Right atrium auricular region (tissue), 2 donors: ENCODE measurements at regions not wholly inside any gene's neighbourhood (a gene's known extent, or its start where the extent isn't known, plus 50 kb on each side); places are given as distances from the start of the nearest gene placed in this dataset.

Experiments
- DNase-seq: peaks from one replicate; pipeline ENCODE4 v3.0.0-alpha.2; 2019; ENCODE audit warnings: low spot score
- H3K27ac ChIP-seq, 2 donors: fragments of 200-600 bp; sonication (generic); 1 replicate in 1 of 2; 2 replicates in 1 of 2; pipeline ENCODE4 v1.5.1; 2016 to 2019
- H3K27me3 ChIP-seq, 2 donors: fragments of 200-600 bp; sonication (generic); one replicate each; pipeline versions ENCODE4 v1.5.1 to v1.6.0; 2017 to 2019
- H3K36me3 ChIP-seq: fragments of 200-600 bp; sonication (generic); one replicate; pipeline ENCODE4 v1.5.1; 2016
- H3K4me1 ChIP-seq, 2 donors: fragments of 200-600 bp; sonication (generic); one replicate each; pipeline versions ENCODE4 v1.5.1 to v1.6.0; 2017 to 2019
- H3K4me3 ChIP-seq, 2 donors: fragments of 200-600 bp; sonication (generic); 1 replicate in 1 of 2; 2 replicates in 1 of 2; pipeline ENCODE4 v1.5.1; 2017 to 2019; ENCODE audit warnings: mild to moderate bottlenecking in 1 of 2, moderate library complexity in 1 of 2
- H3K9me3 ChIP-seq, 2 donors: fragments of 200-600 bp; sonication (generic); one replicate each; pipeline ENCODE4 v1.5.1; 2019
- TF ChIP-seq, protein P1 (sequence below), 2 donors: fragments of 200-600 bp; sonication (generic); IDR thresholded peaks; one replicate each; pipeline ENCODE4 v1.5.1; 2019; ENCODE audit warnings: antibody characterized with exemption in 2 of 2

- TF ChIP-seq, protein P1, sequence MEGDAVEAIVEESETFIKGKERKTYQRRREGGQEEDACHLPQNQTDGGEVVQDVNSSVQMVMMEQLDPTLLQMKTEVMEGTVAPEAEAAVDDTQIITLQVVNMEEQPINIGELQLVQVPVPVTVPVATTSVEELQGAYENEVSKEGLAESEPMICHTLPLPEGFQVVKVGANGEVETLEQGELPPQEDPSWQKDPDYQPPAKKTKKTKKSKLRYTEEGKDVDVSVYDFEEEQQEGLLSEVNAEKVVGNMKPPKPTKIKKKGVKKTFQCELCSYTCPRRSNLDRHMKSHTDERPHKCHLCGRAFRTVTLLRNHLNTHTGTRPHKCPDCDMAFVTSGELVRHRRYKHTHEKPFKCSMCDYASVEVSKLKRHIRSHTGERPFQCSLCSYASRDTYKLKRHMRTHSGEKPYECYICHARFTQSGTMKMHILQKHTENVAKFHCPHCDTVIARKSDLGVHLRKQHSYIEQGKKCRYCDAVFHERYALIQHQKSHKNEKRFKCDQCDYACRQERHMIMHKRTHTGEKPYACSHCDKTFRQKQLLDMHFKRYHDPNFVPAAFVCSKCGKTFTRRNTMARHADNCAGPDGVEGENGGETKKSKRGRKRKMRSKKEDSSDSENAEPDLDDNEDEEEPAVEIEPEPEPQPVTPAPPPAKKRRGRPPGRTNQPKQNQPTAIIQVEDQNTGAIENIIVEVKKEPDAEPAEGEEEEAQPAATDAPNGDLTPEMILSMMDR (IDR thresholded peaks at IDR 0.05): no peak
- no peak for DNase-seq
- H3K27me3 ChIP-seq: no peaks in the 10 kb centered on the region
- no peaks in the 10 kb centered on the region for H3K9me3 ChIP-seq
- no peaks in the 10 kb centered on the region for H3K4me1 ChIP-seq
- H3K27ac ChIP-seq: no peak overlapping the region
- no peak overlapping the region for H3K4me3 ChIP-seq
- no peaks in the 10 kb centered on the region for H3K36me3 ChIP-seq
Observed at GRCh38 chr11:26137651-26138050, 194.3 kb upstream of the ANO3 start.

- H3K27ac ChIP-seq: no peak overlapping the region
- no peaks in the 10 kb centered on the region for H3K36me3 ChIP-seq
- H3K4me1 ChIP-seq: no peaks in the 10 kb centered on the region
Observed at GRCh38 chr11:26142891-26143290, 189.0 kb upstream of the ANO3 start.

GRCh38 chr11:26143566-26144290 is 188.2 kb upstream of the ANO3 start:
- Histone ChIP-seq H3K4me3 (no peak overlapping the region), H3K9me3 (no peaks in the 10 kb centered on the region), H3K27me3 (peaks cover 0 to 5% of the 10 kb centered on the region in 2 donors), H3K4me1 (no peaks in the 10 kb centered on the region), H3K36me3 (no peaks in the 10 kb centered on the region), H3K27ac (no peak overlapping the region)
- DNase-seq: no peak
- TF ChIP-seq, protein P1 (IDR thresholded peaks at IDR 0.05): no peak

More at GRCh38 chr11:26142891-26143290, 189.0 kb upstream of the ANO3 start:
- no peak for DNase-seq
- Histone ChIP-seq H3K27me3 (peaks cover 0 to 5% of the 10 kb centered on the region in 2 donors), H3K4me3 (no peak overlapping the region), H3K9me3 (no peaks in the 10 kb centered on the region)
- TF ChIP-seq, protein P1 (IDR thresholded peaks at IDR 0.05): no peak

DNA sequence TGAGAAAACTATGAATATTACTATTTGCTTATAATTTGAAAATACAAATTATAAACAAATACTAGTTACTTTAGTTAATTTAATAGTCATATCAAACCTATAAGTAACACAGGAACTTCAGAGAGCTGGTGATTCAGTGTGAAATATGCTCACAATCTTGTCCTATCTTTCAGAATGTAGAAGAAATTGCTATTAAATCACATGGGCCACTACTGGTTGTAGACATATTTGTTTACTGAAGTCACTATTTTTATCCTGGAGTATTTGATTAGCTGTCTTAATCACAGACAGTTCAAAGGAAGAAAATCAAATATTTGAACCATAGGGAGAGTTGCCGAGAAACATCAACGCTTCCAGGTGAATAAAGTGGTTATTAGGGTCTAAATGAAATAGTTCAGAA is 187.6 kb upstream of the ANO3 start:
- no peaks in the 10 kb centered on the region for H3K4me1 ChIP-seq
- no peaks in the 10 kb centered on the region for H3K36me3 ChIP-seq
- no peaks in the 10 kb centered on the region for H3K9me3 ChIP-seq
- H3K27ac ChIP-seq: no peak overlapping the region
- no peak for DNase-seq
- H3K27me3 ChIP-seq: peaks cover 0 to 5% of the 10 kb centered on the region in 2 donors
- H3K4me3 ChIP-seq: no peak overlapping the region
- TF ChIP-seq, protein P1 (IDR thresholded peaks at IDR 0.05): no peak

DNA sequence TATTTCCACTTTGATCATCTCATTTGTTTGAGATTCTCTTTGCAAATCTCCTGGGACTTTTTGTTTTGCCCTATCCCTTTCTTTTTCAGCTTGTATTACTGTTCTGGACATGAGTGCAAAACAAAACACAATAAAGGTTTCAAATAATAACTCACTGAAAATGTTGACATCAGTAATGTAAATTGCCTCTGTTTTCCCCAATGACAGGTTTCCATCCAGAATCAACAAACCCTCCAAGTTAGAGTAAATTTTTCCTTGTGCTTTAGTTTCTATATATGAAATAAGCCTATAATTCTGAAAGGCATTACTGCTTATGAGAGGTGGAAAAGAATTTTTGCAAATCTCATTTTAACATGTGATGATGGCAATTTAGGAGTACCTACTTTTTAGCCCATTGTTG is 187.0 kb upstream of the ANO3 start:
- Histone ChIP-seq H3K4me1 (no peaks in the 10 kb centered on the region), H3K27ac (no peak overlapping the region), H3K9me3 (no peaks in the 10 kb centered on the region), H3K36me3 (no peaks in the 10 kb centered on the region), H3K27me3 (peaks cover 0 to 5% of the 10 kb centered on the region in 2 donors), H3K4me3 (no peak overlapping the region)
- TF ChIP-seq, protein P1 (IDR thresholded peaks at IDR 0.05): no peak
- DNase-seq: no peak

DNA sequence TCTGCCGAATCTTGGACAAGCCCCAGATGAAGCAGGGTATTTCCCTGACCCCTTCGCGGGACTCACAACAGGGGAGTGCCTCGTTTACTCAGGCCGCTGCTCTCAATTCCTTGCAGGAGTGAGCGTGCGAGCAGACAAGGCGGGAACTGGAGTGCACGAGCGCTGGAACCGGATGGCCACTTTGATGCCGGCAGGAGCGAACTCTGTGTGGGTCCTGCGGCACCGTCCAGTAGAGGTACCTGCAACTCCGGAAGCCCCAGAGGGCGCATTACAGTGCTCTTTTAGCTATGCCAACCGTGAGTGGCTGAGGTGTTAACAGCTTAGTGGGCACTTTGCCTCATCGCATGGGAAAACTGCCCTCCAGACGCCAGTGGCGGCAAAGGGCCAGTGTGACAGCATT is 182.3 kb upstream of the ANO3 start:
- DNase-seq: no peak

More for the DNA sequence above, 182.3 kb upstream of the ANO3 start:
- Histone ChIP-seq H3K9me3 (no peaks in the 10 kb centered on the region), H3K4me1 (no peaks in the 10 kb centered on the region), H3K4me3 (no peak overlapping the region), H3K36me3 (no peaks in the 10 kb centered on the region), H3K27me3 (peaks cover 0 to 2% of the 10 kb centered on the region in 2 donors), H3K27ac (no peak overlapping the region)
- TF ChIP-seq, protein P1 (IDR thresholded peaks at IDR 0.05): no peak
